PFSK-1 (cell line): ENCODE measurements at regions not wholly inside any gene's neighbourhood (a gene's known extent, or its start where the extent isn't known, plus 50 kb on each side); places are given as distances from the start of the nearest gene placed in this dataset.

Experiments
- FOXP2 ChIP-seq: optimal IDR thresholded peaks from 2 replicates; pipeline ENCODE3; 2011; ENCODE audit warnings: borderline replicate concordance, control low read depth, inconsistent platforms; ENCODE audit not compliant: insufficient read depth; ENCODE audit errors: extremely low read length, extremely low read depth
- POLR2AphosphoS5 ChIP-seq: IDR thresholded peaks from 2 replicates; pipeline ENCODE4 v1.6.1; 2012; ENCODE audit warnings: low read depth, mild to moderate bottlenecking, control low read depth, low read length, moderate library complexity
- REST ChIP-seq, 2 experiments: IDR thresholded peaks; 2 replicates each; pipeline versions ENCODE4 v1.6.1 to v1.8.0; 2011 to 2012; ENCODE audit warnings: low read depth in 2 of 2, low read length in 2 of 2, control low read depth in 1 of 2, inconsistent platforms in 1 of 2, mild to moderate bottlenecking in 1 of 2, moderate library complexity in 1 of 2; ENCODE audit not compliant: insufficient read depth in 1 of 2
- SIN3A ChIP-seq: IDR thresholded peaks from 2 replicates; pipeline ENCODE4 v1.6.1; 2012; ENCODE audit warnings: mild to moderate bottlenecking, low read length, moderate library complexity, borderline replicate concordance; ENCODE audit not compliant: insufficient read depth
- TAF1 ChIP-seq: IDR thresholded peaks from 2 replicates; pipeline ENCODE4 v1.6.1; 2012; ENCODE audit warnings: low read length, control low read depth, borderline replicate concordance; ENCODE audit not compliant: insufficient read depth

GRCh38 chr14:43135877-43136411, 1371.1 kb downstream of the FSCB start:
- TF ChIP-seq REST (IDR thresholded peaks at IDR 0.05; ENCODE audit: insufficient read depth in 1 of 2, low read depth in 2 of 2, low read length in 2 of 2) (no peak), SIN3A (no peak), POLR2AphosphoS5 (no peak), FOXP2 (no peak), TAF1 (no peak)
